GM12864 (cell line): ENCODE measurements at regions not wholly inside any gene's neighbourhood (a gene's known extent, or its start where the extent isn't known, plus 50 kb on each side); places are given as distances from the start of the nearest gene placed in this dataset.

Experiments used
- DNase-seq: peaks from one replicate; pipeline ENCODE4 v3.0.0-alpha.2; 2011; ENCODE audit warnings: low read depth
- H3K4me3 ChIP-seq: 2 replicates; pipeline ENCODE4 v1.5.1; 2011; ENCODE audit warnings: mild to moderate bottlenecking, low read depth, low read length, control low read depth
- CTCF ChIP-seq: IDR thresholded peaks from 2 replicates; pipeline ENCODE4 v1.5.1; 2011; ENCODE audit warnings: low read depth, mild to moderate bottlenecking, moderate library complexity, low read length, control low read depth, inconsistent platforms; ENCODE audit errors: missing control alignments

- no peak for DNase-seq
- no peak for TF ChIP-seq CTCF
- H3K4me3 ChIP-seq = no peak overlapping the region
Observed at GRCh38 chr9:104980039-104980654, 52.2 kb upstream of the ABCA1 start.

- no peak for TF ChIP-seq CTCF
- DNase-seq = no peak
Observed at GRCh38 chr9:104981543-104982129, 53.7 kb upstream of the ABCA1 start.

GRCh38 chr9:104982543-104982942, 54.6 kb upstream of the ABCA1 start:
- no peak for DNase-seq
- TF ChIP-seq CTCF = no peak
- H3K4me3 ChIP-seq = no peak overlapping the region

More at GRCh38 chr9:104981543-104982129, 53.7 kb upstream of the ABCA1 start:
- no peak overlapping the region for H3K4me3 ChIP-seq

- no peak for TF ChIP-seq CTCF
- H3K4me3 ChIP-seq = no peak overlapping the region
- no peak for DNase-seq
Observed at GRCh38 chr9:104983491-104983890, 55.5 kb upstream of the ABCA1 start.

GRCh38 chr9:104984121-104984520, 56.2 kb upstream of the ABCA1 start:
- no peak overlapping the region for H3K4me3 ChIP-seq
- TF ChIP-seq CTCF = no peak
- DNase-seq = no peak

- DNase-seq = no peak
- no peak for TF ChIP-seq CTCF
- H3K4me3 ChIP-seq = no peak overlapping the region
Observed at GRCh38 chr9:104984542-104984941, 56.6 kb upstream of the ABCA1 start.

- no peak for TF ChIP-seq CTCF
- DNase-seq = no peak
- no peak overlapping the region for H3K4me3 ChIP-seq
Observed at GRCh38 chr9:104984948-104985347, 57.0 kb upstream of the ABCA1 start.
